ENCODE measurements at regions not wholly inside any gene's neighbourhood (a gene's known extent, or its start where the extent isn't known, plus 50 kb on each side); places are given as distances from the start of the nearest gene placed in this dataset.

DNA sequence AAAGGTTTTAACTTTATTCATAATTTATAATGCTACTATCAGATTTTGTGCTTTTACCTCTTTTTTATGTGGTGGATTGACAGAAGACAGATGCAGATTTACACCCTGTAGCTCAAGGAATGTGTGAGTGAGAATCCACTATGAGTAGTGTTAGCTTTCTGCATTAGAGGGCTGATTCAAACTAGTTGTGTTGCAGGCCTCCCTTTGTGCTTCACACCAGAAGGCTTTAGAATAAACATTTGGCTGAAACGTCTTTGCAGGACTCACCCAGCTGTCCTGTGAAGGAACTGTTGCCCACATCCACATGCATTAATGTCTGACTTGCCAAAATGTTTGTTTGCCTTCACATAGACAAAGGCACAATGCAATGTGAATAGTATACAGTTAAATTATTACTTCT is 127.0 kb downstream of the PCDH7 start:
- TF ChIP-seq EZH2 (IDR thresholded peaks at IDR 0.05; ENCODE audit: borderline replicate concordance) (no peak), EZH2phosphoT487 (IDR thresholded peaks at IDR 0.05; ENCODE audit: low read depth, severe bottlenecking, unreplicated experiment) (no peak)
- TF ChIP-seq, protein P1, sequence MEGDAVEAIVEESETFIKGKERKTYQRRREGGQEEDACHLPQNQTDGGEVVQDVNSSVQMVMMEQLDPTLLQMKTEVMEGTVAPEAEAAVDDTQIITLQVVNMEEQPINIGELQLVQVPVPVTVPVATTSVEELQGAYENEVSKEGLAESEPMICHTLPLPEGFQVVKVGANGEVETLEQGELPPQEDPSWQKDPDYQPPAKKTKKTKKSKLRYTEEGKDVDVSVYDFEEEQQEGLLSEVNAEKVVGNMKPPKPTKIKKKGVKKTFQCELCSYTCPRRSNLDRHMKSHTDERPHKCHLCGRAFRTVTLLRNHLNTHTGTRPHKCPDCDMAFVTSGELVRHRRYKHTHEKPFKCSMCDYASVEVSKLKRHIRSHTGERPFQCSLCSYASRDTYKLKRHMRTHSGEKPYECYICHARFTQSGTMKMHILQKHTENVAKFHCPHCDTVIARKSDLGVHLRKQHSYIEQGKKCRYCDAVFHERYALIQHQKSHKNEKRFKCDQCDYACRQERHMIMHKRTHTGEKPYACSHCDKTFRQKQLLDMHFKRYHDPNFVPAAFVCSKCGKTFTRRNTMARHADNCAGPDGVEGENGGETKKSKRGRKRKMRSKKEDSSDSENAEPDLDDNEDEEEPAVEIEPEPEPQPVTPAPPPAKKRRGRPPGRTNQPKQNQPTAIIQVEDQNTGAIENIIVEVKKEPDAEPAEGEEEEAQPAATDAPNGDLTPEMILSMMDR (IDR thresholded peaks at IDR 0.05; ENCODE audit: poor library complexity): no peak
- Histone ChIP-seq H3K79me2 (peaks cover 6% of the 10 kb centered on the region), H3K9me3 (ENCODE audit: low read depth) (no peaks in the 10 kb centered on the region), H2AFZ (no peak overlapping the region), H3K4me2 (no peak overlapping the region), H3K4me3 (no peak overlapping the region), H4K20me1 (ENCODE audit: insufficient read depth, poor library complexity, severe bottlenecking) (no peaks in the 10 kb centered on the region), H3K9me2 (replicated peaks; ENCODE audit: insufficient read depth) (no peaks in the 10 kb centered on the region), H3K27me3 (no peaks in the 10 kb centered on the region), H3K4me1 (ENCODE audit: insufficient read depth) (peaks cover 12% of the 10 kb centered on the region), H3K27ac (no peak overlapping the region), H3K36me3 (replicated peaks; ENCODE audit: insufficient read depth, low read depth) (no peaks in the 10 kb centered on the region)
- WGBS (ENCODE audit: low lambda C conversion rate, missing lambda C conversion rate): 27% methylated on average over 1 of the region's 1 CpG
- no peak for DNase-seq (ENCODE audit: low spot score)

- H3K4me3 ChIP-seq: no peak overlapping the region
- H3K9me3 ChIP-seq (ENCODE audit: low read depth): no peaks in the 10 kb centered on the region
- no peaks in the 10 kb centered on the region for H3K9me2 ChIP-seq (replicated peaks; ENCODE audit: insufficient read depth)
- no peaks in the 10 kb centered on the region for H3K36me3 ChIP-seq (replicated peaks; ENCODE audit: insufficient read depth, low read depth)
- H3K4me1 ChIP-seq (ENCODE audit: insufficient read depth): peaks cover 12% of the 10 kb centered on the region
- H3K79me2 ChIP-seq: peaks cover 6% of the 10 kb centered on the region
- DNase-seq (ENCODE audit: low spot score): no peak
- no peaks in the 10 kb centered on the region for H3K27me3 ChIP-seq
- no peak overlapping the region for H2AFZ ChIP-seq
- no peak overlapping the region for H3K4me2 ChIP-seq
- H3K27ac ChIP-seq: no peak overlapping the region
- WGBS (ENCODE audit: low lambda C conversion rate, missing lambda C conversion rate): 84% methylated on average over 1 of the region's 1 CpG
- TF ChIP-seq EZH2phosphoT487 (IDR thresholded peaks at IDR 0.05; ENCODE audit: low read depth, severe bottlenecking, unreplicated experiment): no peak
- no peak for TF ChIP-seq EZH2 (IDR thresholded peaks at IDR 0.05; ENCODE audit: borderline replicate concordance)
- TF ChIP-seq, protein P1 (IDR thresholded peaks at IDR 0.05; ENCODE audit: poor library complexity): no peak
- H4K20me1 ChIP-seq (ENCODE audit: insufficient read depth, poor library complexity, severe bottlenecking): no peaks in the 10 kb centered on the region
These were observed 127.8 kb downstream of the PCDH7 start for GRCh38 chr4:30847958-30848357.

DNA sequence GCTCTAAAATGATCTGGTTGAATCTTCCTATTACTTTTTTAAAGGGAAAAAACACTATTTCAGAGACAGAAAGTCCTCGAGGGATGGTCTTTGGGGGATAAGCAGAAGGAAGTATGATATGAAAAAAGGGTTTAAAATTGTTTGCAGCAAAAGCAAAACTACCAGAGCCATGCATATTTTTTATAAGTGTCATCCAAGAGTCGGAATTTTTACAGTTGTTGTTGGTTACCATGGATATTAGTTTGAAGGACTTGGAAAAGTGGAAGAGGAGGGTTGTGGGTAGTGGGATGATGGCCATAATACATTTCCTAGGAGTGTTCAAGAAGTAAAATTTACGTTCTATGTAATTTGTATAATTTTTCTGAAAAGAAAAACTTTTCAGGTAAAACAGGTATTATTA is 134.4 kb downstream of the PCDH7 start:
- Histone ChIP-seq H3K9me2 (replicated peaks; ENCODE audit: insufficient read depth) (no peaks in the 10 kb centered on the region), H3K4me3 (no peak overlapping the region), H3K27ac (no peak overlapping the region), H3K36me3 (replicated peaks; ENCODE audit: insufficient read depth, low read depth) (no peaks in the 10 kb centered on the region), H3K4me1 (ENCODE audit: insufficient read depth) (no peaks in the 10 kb centered on the region), H3K9me3 (ENCODE audit: low read depth) (no peaks in the 10 kb centered on the region), H4K20me1 (ENCODE audit: insufficient read depth, poor library complexity, severe bottlenecking) (no peaks in the 10 kb centered on the region), H3K27me3 (no peaks in the 10 kb centered on the region), H2AFZ (no peak overlapping the region), H3K4me2 (no peak overlapping the region), H3K79me2 (peaks cover 4% of the 10 kb centered on the region)
- DNase-seq (ENCODE audit: low spot score): no peak
- TF ChIP-seq, protein P1 (IDR thresholded peaks at IDR 0.05; ENCODE audit: poor library complexity): no peak
- TF ChIP-seq EZH2phosphoT487 (IDR thresholded peaks at IDR 0.05; ENCODE audit: low read depth, severe bottlenecking, unreplicated experiment) (no peak), EZH2 (IDR thresholded peaks at IDR 0.05; ENCODE audit: borderline replicate concordance) (no peak)
- 90% methylated on average over 3 of the region's 3 CpGs for WGBS (ENCODE audit: low lambda C conversion rate, missing lambda C conversion rate)

- 81% methylated on average over 3 of the region's 3 CpGs for WGBS (ENCODE audit: low lambda C conversion rate, missing lambda C conversion rate)
- Histone ChIP-seq H3K79me2 (peaks cover 7% of the 10 kb centered on the region), H3K9me2 (replicated peaks; ENCODE audit: insufficient read depth) (no peaks in the 10 kb centered on the region), H3K36me3 (replicated peaks; ENCODE audit: insufficient read depth, low read depth) (no peaks in the 10 kb centered on the region), H2AFZ (no peak overlapping the region), H3K27ac (no peak overlapping the region), H3K4me1 (ENCODE audit: insufficient read depth) (no peaks in the 10 kb centered on the region), H3K4me2 (no peak overlapping the region), H4K20me1 (ENCODE audit: insufficient read depth, poor library complexity, severe bottlenecking) (no peaks in the 10 kb centered on the region), H3K9me3 (ENCODE audit: low read depth) (no peaks in the 10 kb centered on the region), H3K4me3 (no peak overlapping the region), H3K27me3 (no peaks in the 10 kb centered on the region)
- TF ChIP-seq EZH2 (IDR thresholded peaks at IDR 0.05; ENCODE audit: borderline replicate concordance) (no peak), EZH2phosphoT487 (IDR thresholded peaks at IDR 0.05; ENCODE audit: low read depth, severe bottlenecking, unreplicated experiment) (no peak)
- TF ChIP-seq, protein P1 (IDR thresholded peaks at IDR 0.05; ENCODE audit: poor library complexity): no peak
- no peak for DNase-seq (ENCODE audit: low spot score)
These were observed 135.1 kb downstream of the PCDH7 start for GRCh38 chr4:30855232-30855631.
